Posterior cingulate gyrus (tissue), 11 donors: ENCODE measurements at regions not wholly inside any gene's neighbourhood (a gene's known extent, or its start where the extent isn't known, plus 50 kb on each side); places are given as distances from the start of the nearest gene placed in this dataset.

Source experiments
- DNase-seq, 10 donors: peaks; one replicate each; pipeline versions ENCODE4 v3.0.0 to v3.0.0-alpha.2; 2020 to 2021; ENCODE audit warnings: mixed read lengths in 3 of 10
- intact Hi-C: fragments of 100-400 bp; cut with DNase I; formaldehyde crosslinking; loops from one replicate; pipeline ENCODE4 v1.15.1; 2023

DNA sequence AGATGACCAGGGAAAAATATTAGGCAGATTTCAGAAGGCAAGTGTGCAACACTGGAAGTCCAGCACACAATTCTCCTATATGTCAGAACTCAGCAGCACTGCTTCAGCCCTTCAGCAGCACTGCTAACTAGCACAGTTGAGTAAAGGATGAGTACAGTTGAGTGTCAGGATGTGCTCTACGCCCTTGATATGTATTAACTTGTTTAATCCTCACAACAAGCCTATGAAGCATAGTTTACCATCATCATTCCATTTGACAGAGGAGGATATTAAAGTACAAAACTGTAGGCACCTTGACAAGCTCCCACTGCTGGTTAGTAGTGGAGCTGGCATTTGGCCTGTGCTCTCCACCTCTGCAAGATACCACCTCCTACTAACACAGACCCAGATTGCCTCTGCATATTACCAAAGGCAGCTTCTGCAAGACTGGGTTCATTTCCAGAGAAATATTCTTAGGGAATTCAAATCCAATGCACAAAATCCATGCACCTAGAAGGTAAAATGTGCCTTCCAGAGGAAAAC, 230.8 kb downstream of the ANAPC1 start:
- intact Hi-C loops: no loop called here
- no peak for DNase-seq

GRCh38 chr2:111653913-111654312, 230.1 kb downstream of the ANAPC1 start:
- DNase-seq: no peak
- intact Hi-C loops: no loop called here

GRCh38 chr2:111654829-111655228, 229.2 kb downstream of the ANAPC1 start:
- no peak for DNase-seq
- intact Hi-C loops: no loop called here

DNA sequence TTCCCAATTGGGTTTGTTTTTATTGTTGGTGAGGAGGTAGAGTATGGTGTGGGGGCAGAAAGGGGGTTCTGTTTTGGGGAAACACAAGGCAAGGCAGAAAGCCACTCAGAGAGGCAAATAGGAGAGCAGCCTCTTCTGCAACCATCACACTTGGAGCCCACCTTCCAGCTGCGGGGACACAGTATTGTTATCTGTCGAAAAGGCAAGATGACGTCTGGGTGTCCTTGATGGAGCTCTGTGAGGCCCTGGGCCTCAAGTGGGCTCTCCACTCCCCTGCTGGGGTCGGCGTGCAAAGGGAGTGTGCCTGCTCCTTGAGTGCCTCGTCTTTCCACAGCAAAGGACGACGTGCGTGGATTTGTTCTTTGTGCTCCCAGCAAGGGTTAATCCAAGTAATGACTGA, 227.6 kb downstream of the ANAPC1 start:
- DNase-seq: no peak
- intact Hi-C loops: no loop called here

- intact Hi-C loops: no loop called here
- DNase-seq: no peak
Observed at GRCh38 chr2:111656894-111657293, 227.1 kb downstream of the ANAPC1 start.

DNA sequence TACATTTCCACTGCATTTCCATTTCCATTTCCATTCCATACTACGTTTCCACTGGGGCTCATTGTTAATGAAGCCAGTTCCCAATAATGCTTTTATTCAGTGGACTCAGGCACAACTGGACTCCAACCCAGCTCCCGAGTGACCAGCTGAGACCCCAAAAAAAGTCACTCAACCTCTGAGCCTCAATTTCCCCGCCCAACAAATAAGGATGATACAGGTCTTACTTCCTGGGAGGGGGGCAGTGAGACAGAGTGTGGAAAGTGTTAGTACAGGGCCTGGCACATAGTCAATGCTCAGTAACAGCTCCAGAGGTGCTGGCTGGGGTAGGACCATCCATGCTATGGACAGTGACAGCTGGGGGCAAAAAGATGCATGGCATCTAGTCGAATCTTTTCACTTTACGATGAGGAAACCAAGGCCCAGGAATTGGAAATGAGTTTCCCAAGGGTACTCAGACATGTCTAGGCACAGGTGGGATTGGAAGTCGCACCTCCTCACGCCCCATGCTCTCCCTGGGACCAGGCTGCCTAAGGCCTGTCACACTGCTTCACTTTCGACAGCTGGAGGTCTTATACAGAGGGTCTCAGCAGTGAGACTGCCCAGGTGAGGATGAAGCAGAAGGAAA, 226.5 kb downstream of the ANAPC1 start:
- no peak for DNase-seq
- intact Hi-C loops: no loop called here

GRCh38 chr2:111659361-111660333, 224.3 kb downstream of the ANAPC1 start:
- no peak for DNase-seq
- intact Hi-C loops: no loop called here

- no peak for DNase-seq
- intact Hi-C loops: no loop called here
Observed at GRCh38 chr2:111660811-111661210, 223.2 kb downstream of the ANAPC1 start.

DNA sequence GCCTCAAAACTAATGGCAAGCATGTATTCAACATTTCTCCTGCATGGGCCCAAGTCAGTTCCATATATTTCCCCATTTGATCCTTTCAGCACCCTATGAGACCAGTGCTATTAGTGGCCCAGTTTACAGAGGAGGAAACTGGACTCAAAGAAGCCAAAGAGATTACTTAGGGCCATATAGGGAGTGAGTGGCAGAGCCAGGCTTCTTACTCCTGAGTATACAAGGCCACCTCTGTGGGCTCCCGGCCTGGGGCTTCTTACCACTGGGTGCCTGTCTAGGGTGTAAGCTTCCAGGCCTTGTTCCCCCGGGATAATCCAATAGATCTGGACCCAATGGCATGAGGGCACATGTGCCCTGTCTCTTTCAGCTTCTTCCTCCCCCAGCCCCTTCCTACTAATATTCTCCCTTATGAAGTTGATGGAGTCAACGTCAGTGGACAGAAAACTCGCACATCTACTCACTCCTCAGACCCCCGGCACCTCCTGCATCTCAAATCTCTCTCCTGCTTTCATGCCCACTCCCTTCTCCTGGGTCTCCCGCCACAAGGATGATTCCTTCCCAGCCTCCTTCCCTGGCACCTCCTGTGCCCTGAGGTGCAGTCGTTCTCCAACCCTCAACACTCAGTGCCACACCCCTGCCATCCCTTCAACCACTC, 222.6 kb downstream of the ANAPC1 start:
- intact Hi-C loops: no loop called here
- DNase-seq: no peak

GRCh38 chr2:111662039-111662770, 221.8 kb downstream of the ANAPC1 start:
- DNase-seq: no peak
- intact Hi-C loops: no loop called here

DNA sequence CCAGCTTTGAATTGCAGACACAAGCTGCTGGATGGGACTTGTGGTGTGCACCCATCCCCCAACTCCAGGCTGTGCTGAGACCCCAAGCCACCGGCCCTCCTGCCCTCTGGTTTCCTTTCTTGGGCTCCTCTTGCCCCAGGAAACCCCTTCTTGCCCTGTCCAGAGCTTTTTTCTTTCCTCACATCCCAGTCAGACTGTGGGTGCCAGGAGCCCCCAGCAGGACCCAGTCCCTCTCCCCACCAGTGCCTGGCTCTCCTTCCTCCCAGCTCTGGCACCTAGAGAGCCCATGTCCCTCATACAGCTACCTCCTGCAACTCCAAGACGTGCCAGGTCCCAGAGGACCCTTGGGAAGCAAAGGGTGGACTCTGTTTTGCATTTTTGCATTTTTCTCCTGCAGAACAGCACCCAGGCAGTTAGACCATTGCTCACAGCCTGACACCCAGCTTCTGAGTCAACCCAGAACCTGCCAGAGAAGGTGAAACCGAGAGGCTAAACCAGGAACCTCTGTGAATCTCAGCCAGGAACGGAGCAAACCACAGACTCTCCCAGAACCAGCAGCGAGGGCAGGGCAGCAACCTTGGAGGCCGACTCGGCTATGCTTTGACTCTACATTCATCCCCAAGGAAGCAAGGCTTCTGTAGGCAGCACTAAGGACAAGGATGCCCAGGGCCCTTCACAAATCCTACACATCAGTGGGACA, 221.1 kb downstream of the ANAPC1 start:
- intact Hi-C loops: no loop called here
- no peak for DNase-seq

DNA sequence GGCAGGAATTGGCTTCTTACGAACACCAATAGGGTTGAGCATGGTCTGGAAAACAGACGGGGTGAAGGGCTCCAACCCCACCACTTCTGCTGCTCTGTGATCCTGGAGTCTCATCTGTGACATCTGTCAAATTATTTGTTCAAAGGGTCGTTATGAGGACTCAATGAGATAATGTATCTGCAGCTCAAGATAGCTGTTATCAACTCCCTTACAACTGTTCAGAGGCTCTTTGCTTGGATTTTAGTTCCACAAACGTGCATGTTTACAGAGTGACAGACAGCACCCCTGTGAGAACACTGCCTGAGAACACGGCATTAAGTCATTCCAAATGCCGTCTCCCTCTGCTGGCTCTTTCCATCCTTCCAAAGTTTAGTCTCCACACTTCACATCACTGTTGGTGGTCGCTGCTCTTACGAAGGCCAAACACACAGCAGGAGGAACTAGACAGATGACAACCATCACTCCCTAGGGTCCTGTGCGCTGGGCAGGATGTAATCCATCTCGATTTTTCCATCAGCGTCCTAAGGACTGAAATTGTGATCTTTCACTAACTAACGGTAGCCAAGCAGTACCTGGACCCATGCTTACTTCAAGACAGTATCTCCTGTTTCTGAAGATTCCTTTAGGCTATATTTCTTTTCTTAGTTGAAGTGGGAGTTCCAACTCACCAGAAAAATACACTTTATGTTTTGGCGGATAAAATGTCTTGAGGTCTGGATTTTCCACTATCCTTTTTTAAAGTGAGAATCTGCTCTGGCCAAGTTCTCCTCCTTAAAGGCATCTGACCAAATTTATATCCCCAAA, 220.3 kb downstream of the ANAPC1 start:
- no peak for DNase-seq
- intact Hi-C loops: no loop called here

GRCh38 chr2:111664275-111664850, 219.6 kb downstream of the ANAPC1 start:
- intact Hi-C loops: no loop called here
- DNase-seq: no peak

GRCh38 chr2:111665011-111665410, 219.0 kb downstream of the ANAPC1 start:
- intact Hi-C loops: no loop called here
- DNase-seq: no peak

GRCh38 chr2:111665551-111666116, 218.4 kb downstream of the ANAPC1 start:
- intact Hi-C loops: no loop called here
- no peak for DNase-seq

- intact Hi-C loops: no loop called here
- no peak for DNase-seq
Observed at GRCh38 chr2:111666160-111666559, 217.8 kb downstream of the ANAPC1 start.

DNA sequence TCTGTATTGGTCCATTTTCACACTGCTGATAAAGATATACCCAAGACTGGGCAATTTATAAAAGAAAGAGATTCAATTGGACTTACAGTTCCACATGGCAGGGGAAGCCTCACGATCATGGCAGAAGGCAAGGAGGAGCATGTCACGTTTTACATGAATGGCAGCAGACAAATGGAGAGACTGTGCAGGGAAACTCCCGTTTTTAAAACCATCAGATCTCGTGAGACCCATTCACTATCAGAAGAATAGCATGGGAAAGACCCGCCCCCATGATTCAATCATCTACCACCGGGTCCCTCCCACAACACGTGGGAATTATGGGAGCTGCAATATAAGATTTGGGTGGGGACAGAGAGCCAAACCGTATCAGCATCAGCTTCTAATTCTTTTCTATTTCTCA, 217.0 kb downstream of the ANAPC1 start:
- intact Hi-C loops: no loop called here
- DNase-seq: no peak

DNA sequence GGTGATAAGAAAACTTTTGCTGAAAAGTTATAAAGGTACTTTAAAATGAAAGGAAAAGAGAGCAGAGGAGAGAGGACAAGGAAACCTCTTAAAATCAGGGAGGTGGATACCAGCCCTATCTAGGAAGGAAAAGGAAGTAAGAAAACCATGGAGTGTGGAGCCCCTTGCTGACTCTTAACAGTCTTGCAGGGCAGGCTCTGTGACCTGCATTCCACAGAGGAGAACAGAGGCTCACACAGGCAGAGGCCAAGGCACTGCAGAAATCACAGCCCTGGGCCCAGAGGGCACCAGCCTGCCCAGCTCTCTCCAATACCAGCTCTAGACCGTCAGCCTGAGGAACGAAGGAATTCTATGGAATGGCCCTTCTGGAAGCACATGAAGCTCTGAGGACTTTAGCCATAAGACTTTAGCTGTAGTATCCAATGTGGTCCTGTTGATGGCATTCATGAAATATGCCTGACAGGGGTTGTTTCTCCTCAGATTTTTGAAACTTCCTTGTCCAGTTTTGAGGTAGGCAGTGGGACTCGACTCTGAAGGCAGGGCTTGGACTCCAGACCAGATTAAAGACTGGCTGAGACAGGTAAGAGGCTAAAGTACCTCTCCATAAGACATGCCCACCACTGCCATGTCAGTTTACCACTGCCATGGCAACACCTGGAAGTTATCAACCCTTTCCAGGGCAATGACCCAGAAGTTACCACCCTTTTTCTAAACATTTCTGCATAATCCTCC, 216.3 kb downstream of the ANAPC1 start:
- intact Hi-C loops: no loop called here
- DNase-seq: no peak
